Posterior vena cava (tissue), 2 donors: ENCODE measurements at regions not wholly inside any gene's neighbourhood (a gene's known extent, or its start where the extent isn't known, plus 50 kb on each side); places are given as distances from the start of the nearest gene placed in this dataset.
"Not testable (repeated sequence)": the region's sequence is repeated elsewhere in the genome, so short reads cannot be mapped to it uniquely, and the experiment has no call there.

ENCODE experiments used
- DNase-seq: peaks from one replicate; pipeline ENCODE4 v3.0.0-alpha.2; 2020; ENCODE audit warnings: low spot score
- intact Hi-C, 2 donors: fragments of 100-400 bp; cut with DNase I; formaldehyde crosslinking; loops; one replicate each; pipeline versions ENCODE4 v1.14.1 to v1.14.2; 2022 to 2023
- donor health status: DM: yes; HTN: yes; CAD: no.
- donor health status: DM: yes; HTN: yes; CAD: no.

- no peak for DNase-seq
Observed at GRCh38 chr5:23451156-23451555, 56.3 kb upstream of the PRDM9 start.

GRCh38 chr5:23450187-23450586 lies 57.2 kb upstream of the PRDM9 start:
- intact Hi-C loops, result no loop called here

More at GRCh38 chr5:23451156-23451555, 56.3 kb upstream of the PRDM9 start:
- intact Hi-C loops, result no loop called here

GRCh38 chr5:23448627-23449026 lies 58.8 kb upstream of the PRDM9 start:
- DNase-seq, result no peak
- intact Hi-C loops, result no loop called here

More at GRCh38 chr5:23450187-23450586, 57.2 kb upstream of the PRDM9 start:
- no peak for DNase-seq

- DNase-seq, result no peak
- intact Hi-C loops, result no loop called here
Observed at GRCh38 chr5:23446424-23446823, 61.0 kb upstream of the PRDM9 start.

GRCh38 chr5:23445573-23445972 lies 61.8 kb upstream of the PRDM9 start:
- intact Hi-C loops, result no loop called here
- DNase-seq, result no peak

GRCh38 chr5:23440703-23441102 lies 66.7 kb upstream of the PRDM9 start:
- intact Hi-C loops, result no loop called here
- DNase-seq, result no peak

DNA sequence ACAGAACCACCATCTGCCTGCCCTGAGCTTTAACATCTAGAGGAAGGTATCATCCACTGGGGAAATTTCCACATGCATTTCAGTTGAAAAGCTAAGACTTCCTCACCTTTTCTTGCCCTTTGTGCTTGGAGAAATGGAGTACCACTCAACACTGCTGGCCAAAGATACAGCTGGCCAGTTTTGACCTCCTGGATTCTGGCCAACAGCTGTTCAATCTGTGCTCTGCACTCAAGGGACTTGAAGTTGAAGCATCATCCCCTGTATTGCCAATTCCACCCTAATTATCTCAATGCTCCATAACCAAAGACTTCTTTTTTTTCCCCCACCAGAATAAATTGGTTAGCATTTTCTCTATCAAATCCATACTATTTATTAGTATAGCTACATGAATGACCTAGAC lies 70.4 kb upstream of the PRDM9 start:
- intact Hi-C loops, result no loop called here

DNA sequence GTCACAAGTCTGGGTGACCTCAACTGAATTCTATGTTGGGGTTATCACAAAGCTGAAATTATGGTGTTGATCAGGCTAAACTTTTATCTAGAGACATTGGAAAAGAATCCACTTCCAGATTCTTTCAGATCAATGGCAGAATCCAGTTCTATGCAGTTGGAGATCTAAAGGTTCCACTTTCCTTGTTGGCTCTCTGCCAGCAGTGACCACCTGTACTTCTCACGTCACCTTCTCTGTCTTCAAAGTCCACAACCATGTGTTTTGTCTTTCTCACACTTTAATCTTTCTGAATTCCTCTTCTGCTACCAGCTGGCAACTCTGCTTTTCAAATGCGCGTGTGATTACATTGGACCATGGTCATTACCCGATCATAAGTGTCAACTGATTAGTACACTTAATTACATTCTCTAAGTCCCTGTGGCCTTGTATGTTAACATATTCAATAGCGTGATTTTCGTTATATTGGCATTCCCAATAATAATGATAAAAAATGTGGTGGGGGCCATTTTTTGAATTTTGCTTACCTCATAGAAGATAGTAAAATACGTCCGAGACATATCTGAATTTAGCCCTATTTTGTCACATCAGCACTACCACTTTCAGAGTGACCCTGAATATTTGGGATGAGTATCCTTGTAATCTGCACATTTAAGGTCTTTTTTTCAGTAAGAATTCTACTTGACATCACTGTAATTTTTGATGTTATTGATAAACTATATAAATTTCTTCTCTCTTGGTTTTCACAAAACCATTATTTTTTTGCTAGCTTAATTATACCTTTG lies 73.7 kb upstream of the PRDM9 start:
- DNase-seq, result no peak
- intact Hi-C loops, result loop anchor here in 1 of 2 donors (5.0 kb wide), 1 partner anchor 654 kb away; no protein-coding TSS in a partner anchor

More for the DNA sequence above, 70.4 kb upstream of the PRDM9 start:
- DNase-seq, result no peak

GRCh38 chr5:23428705-23429104 lies 78.7 kb upstream of the PRDM9 start:
- intact Hi-C loops, result no loop called here
- DNase-seq, result no peak

GRCh38 chr5:23420214-23420613 lies 87.2 kb upstream of the PRDM9 start:
- intact Hi-C loops, DNase-seq: not testable (repeated sequence)

GRCh38 chr5:23419115-23419514 lies 88.3 kb upstream of the PRDM9 start:
- intact Hi-C loops, result no loop called here
- DNase-seq, result no peak

DNA sequence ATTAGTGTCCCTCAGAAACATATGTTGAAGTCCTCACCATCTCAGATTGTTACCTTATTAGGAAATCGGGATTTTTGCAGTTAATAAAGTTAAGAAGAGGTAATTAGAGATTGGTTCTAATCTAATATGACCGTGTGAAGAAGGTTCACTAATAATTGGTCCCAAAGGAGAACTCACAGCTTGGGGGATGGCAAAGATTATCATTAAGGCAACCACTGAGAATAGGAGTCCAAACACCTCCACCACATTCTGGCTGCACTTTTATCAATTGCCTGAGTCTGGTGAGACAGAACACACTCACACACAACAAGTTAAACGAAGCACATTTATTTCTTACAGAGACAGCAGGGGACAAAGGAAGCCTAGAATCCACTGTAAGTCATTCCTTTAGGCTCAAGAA lies 94.9 kb upstream of the PRDM9 start:
- intact Hi-C loops, result no loop called here
- no peak for DNase-seq

- no peak for DNase-seq
- intact Hi-C loops, result no loop called here
Observed at GRCh38 chr5:23411994-23412393, 95.4 kb upstream of the PRDM9 start.

- intact Hi-C loops, result no loop called here
- DNase-seq, result no peak
Observed at GRCh38 chr5:23411200-23411599, 96.2 kb upstream of the PRDM9 start.

DNA sequence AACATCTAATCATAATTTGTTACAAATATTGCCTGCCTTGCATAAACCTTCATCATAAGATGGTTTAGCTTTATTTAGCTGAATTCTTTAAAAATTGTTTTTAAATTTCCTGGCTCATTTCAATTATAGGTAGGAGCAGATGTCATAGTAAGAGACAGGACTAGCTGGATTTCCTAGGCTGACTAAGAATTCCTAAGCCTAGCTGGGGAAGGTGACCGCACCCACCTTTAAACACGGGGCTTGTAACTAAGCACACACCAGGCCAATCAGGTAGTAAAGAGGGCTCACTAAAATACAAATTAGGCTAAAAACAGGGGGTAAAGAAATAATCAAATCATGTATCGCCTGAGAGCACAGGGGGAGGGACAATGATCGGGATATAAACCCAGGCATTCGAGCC lies 96.6 kb upstream of the PRDM9 start:
- DNase-seq, intact Hi-C loops: not testable (repeated sequence)

DNA sequence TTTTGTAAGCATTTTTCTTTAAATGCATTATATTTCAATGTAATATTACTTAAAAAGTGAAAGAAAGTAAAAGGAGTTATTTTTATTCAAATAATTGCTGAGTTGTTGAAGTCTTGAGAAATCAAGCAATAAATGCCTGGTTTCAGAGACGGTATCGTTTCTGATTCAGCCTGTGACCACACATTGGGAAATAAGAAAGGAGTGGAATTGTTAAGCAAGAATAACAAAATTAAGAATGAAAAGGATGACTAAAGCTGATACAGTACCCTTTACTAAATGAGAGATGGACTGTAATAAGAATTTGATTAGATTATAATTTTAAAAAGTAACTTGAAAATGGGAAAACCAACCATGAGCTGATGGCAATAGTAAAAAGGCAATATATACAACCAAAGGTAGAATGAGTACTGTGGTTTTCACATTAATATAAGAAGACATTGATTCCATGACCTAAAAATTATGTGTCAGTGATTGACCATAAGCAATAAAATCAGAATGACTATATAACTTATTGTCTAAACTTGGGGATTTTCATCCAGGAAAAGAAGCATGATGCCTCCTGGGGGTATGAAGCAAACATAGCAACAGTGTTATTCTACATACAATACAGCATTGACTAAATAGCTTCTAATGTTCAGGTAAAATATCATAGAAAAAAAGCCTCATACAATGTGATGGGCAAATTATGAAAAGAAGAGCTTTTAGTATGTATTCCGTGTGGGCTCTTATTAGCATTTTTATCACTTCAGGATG lies 101.9 kb upstream of the PRDM9 start:
- intact Hi-C loops, result no loop called here
- no peak for DNase-seq

- intact Hi-C loops, result no loop called here
- DNase-seq, result no peak
Observed at GRCh38 chr5:23402585-23402984, 104.8 kb upstream of the PRDM9 start.

DNA sequence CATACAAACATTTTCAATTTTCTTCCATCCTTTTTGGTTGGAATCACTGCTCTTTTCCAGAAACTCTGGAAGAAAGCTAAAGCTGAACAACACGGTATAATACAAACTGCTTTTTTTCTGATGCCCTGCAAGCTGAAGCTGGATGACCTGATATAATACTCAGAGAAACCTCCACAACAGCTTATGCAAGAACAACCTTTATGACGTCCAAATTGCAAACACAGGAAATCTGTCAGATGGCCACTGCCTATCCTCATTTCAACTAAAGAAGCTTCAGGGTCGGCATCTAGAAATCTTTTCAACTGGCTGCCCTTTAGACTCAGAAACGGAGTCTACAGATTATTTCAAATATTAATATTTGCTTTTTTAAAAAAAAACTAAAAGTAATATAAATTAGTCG lies 106.5 kb upstream of the PRDM9 start:
- intact Hi-C loops, result no loop called here
- no peak for DNase-seq

GRCh38 chr5:23396346-23396745 lies 111.1 kb upstream of the PRDM9 start:
- intact Hi-C loops, result no loop called here
- no peak for DNase-seq

GRCh38 chr5:23389291-23390101 lies 117.9 kb upstream of the PRDM9 start:
- no peak for DNase-seq
- intact Hi-C loops, result no loop called here
